ENCODE measurements at regions not wholly inside any gene's neighbourhood (a gene's known extent, or its start where the extent isn't known, plus 50 kb on each side); places are given as distances from the start of the nearest gene placed in this dataset.

DNA sequence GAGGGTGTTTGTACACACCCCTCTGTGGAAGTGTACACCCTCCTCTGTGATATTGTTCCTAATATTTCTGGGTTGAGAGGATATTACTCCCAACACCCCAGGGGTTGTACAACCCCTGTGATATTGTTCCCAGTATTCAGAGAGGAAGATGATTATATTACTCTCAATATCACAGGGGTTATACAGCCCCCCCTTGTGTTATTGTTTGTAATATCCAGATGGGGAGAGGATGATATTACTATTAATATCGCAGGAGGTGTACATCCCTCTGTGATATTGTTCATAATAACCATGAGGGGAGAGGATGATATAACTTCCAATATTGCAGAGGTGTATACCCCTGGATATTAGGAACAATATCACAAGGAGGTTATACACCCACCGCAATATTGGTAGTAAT is 566.1 kb upstream of the MIS18BP1 start:
- intact Hi-C loops (cut with DNase I), result no loop called here
- Histone ChIP-seq H3K4me3 (replicated peaks in 1 of 3) (no peak overlapping the region), H3K36me3 (no peaks in the 10 kb centered on the region), H3K4me1 (no peaks in the 10 kb centered on the region), H3K27ac (no peak overlapping the region), H3K27me3 (no peaks in the 10 kb centered on the region), H3K9me3 (no peaks in the 10 kb centered on the region)
- TF ChIP-seq POLR2A (IDR thresholded peaks at IDR 0.05), result no peak
- TF ChIP-seq, protein P1, sequence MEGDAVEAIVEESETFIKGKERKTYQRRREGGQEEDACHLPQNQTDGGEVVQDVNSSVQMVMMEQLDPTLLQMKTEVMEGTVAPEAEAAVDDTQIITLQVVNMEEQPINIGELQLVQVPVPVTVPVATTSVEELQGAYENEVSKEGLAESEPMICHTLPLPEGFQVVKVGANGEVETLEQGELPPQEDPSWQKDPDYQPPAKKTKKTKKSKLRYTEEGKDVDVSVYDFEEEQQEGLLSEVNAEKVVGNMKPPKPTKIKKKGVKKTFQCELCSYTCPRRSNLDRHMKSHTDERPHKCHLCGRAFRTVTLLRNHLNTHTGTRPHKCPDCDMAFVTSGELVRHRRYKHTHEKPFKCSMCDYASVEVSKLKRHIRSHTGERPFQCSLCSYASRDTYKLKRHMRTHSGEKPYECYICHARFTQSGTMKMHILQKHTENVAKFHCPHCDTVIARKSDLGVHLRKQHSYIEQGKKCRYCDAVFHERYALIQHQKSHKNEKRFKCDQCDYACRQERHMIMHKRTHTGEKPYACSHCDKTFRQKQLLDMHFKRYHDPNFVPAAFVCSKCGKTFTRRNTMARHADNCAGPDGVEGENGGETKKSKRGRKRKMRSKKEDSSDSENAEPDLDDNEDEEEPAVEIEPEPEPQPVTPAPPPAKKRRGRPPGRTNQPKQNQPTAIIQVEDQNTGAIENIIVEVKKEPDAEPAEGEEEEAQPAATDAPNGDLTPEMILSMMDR (IDR thresholded peaks at IDR 0.05), result no peak
- DNase-seq, result no peak
- WGBS, 2 donors, result 91 to 94% methylated on average over 2 of the region's 2 CpGs

DNA sequence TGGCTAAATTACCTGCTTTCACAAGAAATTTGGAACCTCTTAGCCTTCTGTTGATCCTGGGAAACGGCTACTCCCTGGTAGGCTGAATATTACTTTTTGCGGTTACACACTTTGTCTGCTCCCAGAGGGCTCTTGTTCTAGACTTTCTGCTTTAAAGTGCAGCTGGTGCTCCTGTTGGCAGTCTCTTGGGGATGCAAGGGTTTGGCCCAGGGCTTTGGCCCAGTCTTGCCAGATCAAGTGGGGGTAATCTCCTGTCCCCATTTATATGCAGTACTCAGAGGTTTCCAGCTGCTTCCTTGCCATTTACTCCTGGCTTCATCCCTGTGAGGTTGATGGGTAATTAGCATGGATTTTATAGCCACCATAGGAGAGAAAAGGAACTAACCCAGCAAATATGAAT is 558.2 kb upstream of the MIS18BP1 start:
- H3K36me3 ChIP-seq, result no peaks in the 10 kb centered on the region
- no peak for TF ChIP-seq POLR2A (IDR thresholded peaks at IDR 0.05)
- TF ChIP-seq, protein P1 (IDR thresholded peaks at IDR 0.05), result no peak
- H3K27ac ChIP-seq, result no peak overlapping the region
- 64 to 65% methylated on average over 2 of the region's 2 CpGs for WGBS, 2 donors
- DNase-seq, result no peak
- H3K27me3 ChIP-seq, result no peaks in the 10 kb centered on the region
- intact Hi-C loops (cut with DNase I), result no loop called here
- H3K9me3 ChIP-seq, result no peaks in the 10 kb centered on the region
- H3K4me1 ChIP-seq, result peaks cover 0 to 9% of the 10 kb centered on the region in 2 donors
- no peak overlapping the region for H3K4me3 ChIP-seq (replicated peaks in 1 of 3)

DNA sequence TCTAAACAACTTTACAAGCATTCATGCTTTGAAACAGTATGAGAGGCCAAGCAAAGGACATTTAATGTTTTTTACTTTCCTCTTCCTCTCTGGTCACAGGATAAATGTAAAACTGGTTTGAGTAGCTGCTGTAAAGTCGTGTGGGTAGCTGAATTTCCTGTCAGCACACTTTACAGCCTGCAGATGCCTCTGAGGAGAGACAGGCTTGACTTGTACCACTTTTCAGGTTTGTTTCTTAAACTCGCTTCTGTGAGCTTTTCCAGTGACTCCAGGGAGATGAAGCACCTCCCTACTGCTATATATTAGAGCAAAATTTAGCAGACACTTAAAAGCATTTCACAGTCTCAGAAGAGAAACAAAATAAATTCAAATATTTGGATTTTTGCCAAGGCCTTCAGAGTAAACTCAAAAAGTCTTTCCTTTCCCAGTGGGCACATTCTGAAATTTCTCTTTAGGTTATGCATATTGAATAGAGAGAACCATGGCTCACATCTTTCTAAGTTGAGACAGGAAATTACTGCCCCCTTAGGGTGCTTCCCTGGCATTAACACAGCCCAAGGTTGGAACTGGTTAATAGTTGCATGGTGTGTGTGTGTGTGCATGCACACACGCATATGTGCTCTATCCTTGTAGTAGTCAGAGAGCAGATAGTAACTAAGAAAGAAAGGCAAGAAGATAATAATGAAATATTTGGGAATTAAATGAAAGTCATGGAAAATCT is 557.3 kb upstream of the MIS18BP1 start:
- WGBS, 2 donors, result 31 to 36% methylated on average over 3 of the region's 3 CpGs
- no peak for DNase-seq
- intact Hi-C loops (cut with DNase I), result no loop called here

DNA sequence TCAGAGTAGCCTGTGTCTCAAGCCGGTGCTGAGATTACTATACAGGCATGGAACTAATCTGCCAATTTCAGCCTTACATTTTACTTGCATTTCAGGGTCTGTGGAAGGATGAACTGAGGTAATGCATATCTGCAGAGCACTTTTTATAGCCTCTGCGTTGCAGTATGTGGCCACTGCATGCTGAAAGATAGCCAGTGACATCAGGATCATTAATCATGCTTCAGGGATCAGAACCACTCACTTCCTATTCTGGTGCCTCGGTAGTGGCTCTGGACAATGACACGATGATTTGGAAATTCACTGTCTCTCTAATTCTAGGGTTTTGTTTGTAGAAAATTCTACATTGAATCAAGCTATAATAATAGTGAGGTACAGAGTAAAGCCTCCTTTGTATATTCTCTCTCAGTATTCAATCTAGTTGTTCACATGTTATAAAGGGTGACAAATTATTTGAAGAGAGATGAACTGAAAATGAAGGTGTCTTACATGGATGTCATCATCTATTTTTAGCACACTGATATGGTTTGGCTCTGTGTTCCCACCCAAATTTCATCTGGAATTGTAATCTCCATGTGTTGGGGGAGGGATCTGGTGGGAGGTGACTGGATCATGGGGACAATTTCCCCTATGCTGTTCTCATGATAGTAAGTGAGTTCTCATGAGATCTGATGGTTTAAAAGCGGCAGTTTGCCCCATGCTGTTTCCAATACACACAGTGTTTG is 554.3 kb upstream of the MIS18BP1 start:
- H3K4me3 ChIP-seq (replicated peaks in 1 of 3), result no peak overlapping the region
- no peaks in the 10 kb centered on the region for H3K27me3 ChIP-seq
- no peaks in the 10 kb centered on the region for H3K9me3 ChIP-seq
- no peaks in the 10 kb centered on the region for H3K36me3 ChIP-seq
- intact Hi-C loops (cut with DNase I), result no loop called here
- 49 to 50% methylated on average over 5 of the region's 5 CpGs for WGBS, 2 donors
- DNase-seq, result no peak
- peaks cover 0 to 9% of the 10 kb centered on the region in 2 donors for H3K4me1 ChIP-seq
- TF ChIP-seq, protein P1 (IDR thresholded peaks at IDR 0.05), result no peak
- no peak for TF ChIP-seq POLR2A (IDR thresholded peaks at IDR 0.05)
- H3K27ac ChIP-seq, result no peak overlapping the region

More for the DNA sequence above, 557.3 kb upstream of the MIS18BP1 start:
- Histone ChIP-seq H3K27me3 (no peaks in the 10 kb centered on the region), H3K27ac (no peak overlapping the region), H3K4me1 (peaks cover 0 to 9% of the 10 kb centered on the region in 2 donors), H3K4me3 (replicated peaks in 1 of 3) (no peak overlapping the region), H3K36me3 (no peaks in the 10 kb centered on the region), H3K9me3 (no peaks in the 10 kb centered on the region)
- TF ChIP-seq, protein P1 (IDR thresholded peaks at IDR 0.05), result peak in 3 of 6 experiments; percentile 13 to 15 (median 14)
- TF ChIP-seq POLR2A (IDR thresholded peaks at IDR 0.05), result no peak

DNA sequence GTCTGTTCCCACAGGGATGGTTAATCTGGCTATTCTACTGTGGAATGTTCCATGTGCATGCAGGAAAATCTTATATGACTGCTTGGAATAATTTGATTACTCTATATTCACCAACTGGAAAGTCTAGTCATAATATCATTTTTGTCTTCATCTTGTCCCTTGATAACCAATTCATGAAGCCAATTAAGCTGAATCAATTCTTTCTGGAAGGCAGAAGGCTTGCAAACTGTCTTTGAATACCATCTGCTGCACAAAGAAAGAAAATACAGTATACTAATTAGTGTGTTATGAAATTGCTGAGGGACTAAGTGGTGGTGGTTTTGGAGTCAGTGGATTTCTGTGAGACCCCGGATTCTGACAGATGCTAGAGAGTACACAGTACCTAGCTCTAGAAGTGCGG is 546.5 kb upstream of the MIS18BP1 start:
- TF ChIP-seq, protein P1 (IDR thresholded peaks at IDR 0.05), result no peak
- TF ChIP-seq POLR2A (IDR thresholded peaks at IDR 0.05), result no peak
- Histone ChIP-seq H3K9me3 (no peaks in the 10 kb centered on the region), H3K27me3 (no peaks in the 10 kb centered on the region), H3K4me1 (no peaks in the 10 kb centered on the region), H3K4me3 (replicated peaks in 1 of 3) (no peak overlapping the region), H3K36me3 (no peaks in the 10 kb centered on the region), H3K27ac (no peak overlapping the region)
- WGBS, 2 donors, result 90 to 94% methylated on average over 2 of the region's 2 CpGs
- no peak for DNase-seq
- intact Hi-C loops (cut with DNase I), result no loop called here

Data from thyroid gland (tissue), 4 donors.